CD4-positive, alpha-beta T cell treated with Interleukin-2 at 100 ng/mL for 4 hours (primary cell): ENCODE measurements at regions not wholly inside any gene's neighbourhood (a gene's known extent, or its start where the extent isn't known, plus 50 kb on each side); places are given as distances from the start of the nearest gene placed in this dataset.
"Not testable (repeated sequence)": the region's sequence is repeated elsewhere in the genome, so short reads cannot be mapped to it uniquely, and the experiment has no call there.

ENCODE experiments used
- DNase-seq: peaks from one replicate; pipeline ENCODE4 v3.0.0-alpha.2; 2020; ENCODE audit warnings: low spot score

GRCh38 chr1:60268451-60268850, 194.9 kb upstream of the C1orf87 start:
- no peak for DNase-seq

- DNase-seq = no peak
Observed at GRCh38 chr1:60265560-60266535, 192.3 kb upstream of the C1orf87 start.

DNA sequence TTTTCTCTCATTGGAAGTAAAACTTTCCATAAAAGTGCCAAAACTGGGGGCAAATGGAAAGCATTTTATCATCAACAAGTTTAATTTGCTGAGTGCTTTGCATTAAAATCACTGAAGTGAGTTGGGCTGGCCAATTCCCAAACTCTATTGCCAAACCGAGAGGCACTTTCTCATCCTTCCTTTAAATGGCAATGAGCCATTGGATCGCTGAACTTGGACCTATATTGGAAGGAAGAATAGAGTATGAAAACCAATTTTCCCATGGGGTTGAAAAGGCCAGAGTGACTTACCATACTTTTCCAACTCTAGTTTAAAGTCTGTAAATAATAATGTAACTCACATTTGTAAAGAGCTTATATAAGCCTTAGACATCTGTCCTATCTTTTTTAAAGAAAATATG, 189.1 kb upstream of the C1orf87 start:
- DNase-seq = no peak

DNA sequence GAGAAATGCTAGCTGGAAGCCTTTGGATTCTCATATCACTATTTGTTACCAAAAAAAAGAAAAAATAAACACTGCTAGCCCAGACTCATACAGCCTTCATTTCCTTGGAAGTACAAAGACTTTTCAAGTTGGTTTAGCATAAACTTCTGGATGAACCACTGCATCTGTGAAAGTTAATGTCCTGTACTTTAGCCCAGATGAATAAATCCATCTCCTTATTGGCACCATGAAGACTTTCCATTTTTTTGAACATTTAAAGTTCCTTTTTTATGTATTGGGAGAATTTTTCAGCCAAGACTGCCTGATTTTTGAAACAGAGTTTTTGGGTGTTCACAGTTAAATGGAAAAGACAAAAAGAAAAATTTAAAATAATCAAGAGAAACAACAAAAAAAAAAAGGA, 184.0 kb upstream of the C1orf87 start:
- DNase-seq = no peak

GRCh38 chr1:60255565-60255964, 182.0 kb upstream of the C1orf87 start:
- no peak for DNase-seq

DNA sequence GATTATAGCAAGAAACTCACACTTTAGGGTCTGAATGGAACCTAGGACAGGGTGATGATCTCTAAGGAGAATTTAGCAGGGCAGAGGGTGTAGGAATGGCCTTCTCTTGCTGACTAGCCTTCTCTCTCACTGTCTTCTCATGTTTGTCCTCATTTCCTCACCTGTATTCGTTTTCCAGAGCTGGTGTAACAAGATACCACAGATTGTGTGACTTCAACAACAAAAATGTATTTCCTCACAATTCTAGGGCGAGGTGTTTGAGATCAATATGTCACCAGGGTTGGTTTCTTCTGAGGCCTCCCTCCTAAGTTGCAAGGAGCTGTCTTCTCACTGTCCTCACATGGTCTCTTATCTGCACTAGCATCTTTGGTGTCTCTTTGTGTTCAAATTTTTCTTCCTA, 177.9 kb upstream of the C1orf87 start:
- no peak for DNase-seq

DNA sequence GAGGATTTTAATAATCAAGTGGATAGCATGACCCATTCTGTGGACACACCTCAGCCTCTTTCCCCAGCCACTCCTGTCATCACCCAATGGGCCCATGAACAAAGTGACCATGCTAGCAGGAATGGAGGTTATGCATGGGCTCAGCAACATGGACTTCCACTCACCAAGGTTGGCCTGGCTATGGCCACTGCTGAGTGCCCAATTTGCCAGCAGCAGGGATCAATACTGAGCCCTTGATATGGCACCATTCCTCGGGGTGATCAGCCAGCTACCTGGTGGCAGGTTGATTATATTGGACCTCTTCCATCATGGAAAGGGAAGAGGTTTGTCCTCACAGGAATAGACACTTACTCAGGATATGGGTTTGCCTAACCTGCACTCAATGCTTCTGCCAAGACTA, 173.9 kb upstream of the C1orf87 start:
- not testable (repeated sequence) for DNase-seq

DNA sequence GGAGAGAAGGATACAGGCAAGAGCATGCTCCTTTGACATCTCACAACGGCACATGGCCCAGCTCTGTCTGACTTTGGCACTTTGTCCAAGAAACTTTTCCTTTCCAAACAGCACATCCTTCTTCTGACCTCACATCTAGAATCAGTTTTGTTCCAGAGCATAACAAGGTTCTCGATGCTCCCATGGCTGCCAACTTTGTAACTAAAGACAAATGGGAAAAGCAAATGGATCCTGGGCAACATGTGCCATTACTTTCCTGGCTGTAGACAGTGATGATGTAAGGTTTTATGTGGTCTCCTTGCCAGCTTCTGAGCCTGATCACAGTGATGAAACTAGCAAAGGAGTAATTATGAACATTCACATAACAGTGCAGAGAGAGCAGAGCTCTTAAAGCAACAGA, 171.8 kb upstream of the C1orf87 start:
- no peak for DNase-seq

DNA sequence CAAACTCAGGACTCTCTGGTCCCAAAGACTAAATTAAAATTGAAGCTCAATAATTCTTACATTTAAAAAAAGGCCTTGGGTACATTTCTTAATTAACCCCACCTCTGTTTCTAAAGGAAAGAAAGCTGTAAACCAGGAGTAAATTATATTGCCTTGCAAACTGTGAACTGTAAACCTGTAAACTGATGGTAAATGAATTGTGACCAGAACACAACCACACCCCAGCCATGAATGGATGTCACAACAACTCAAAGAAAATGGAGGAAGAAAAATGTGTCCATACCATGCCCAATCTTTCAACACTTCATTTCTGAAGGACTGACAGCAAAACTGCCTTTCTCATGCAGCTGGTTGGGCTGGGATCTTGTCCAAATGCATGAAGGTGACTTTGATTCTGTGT, 171.3 kb upstream of the C1orf87 start:
- DNase-seq = no peak

- no peak for DNase-seq
Observed at GRCh38 chr1:60235275-60235674, 161.7 kb upstream of the C1orf87 start.

GRCh38 chr1:60234776-60235175, 161.2 kb upstream of the C1orf87 start:
- no peak for DNase-seq

GRCh38 chr1:60229821-60230220, 156.3 kb upstream of the C1orf87 start:
- no peak for DNase-seq

- DNase-seq = no peak
Observed at GRCh38 chr1:60228041-60228491, 154.5 kb upstream of the C1orf87 start.

- DNase-seq = no peak
Observed at GRCh38 chr1:60227601-60228000, 154.0 kb upstream of the C1orf87 start.

DNA sequence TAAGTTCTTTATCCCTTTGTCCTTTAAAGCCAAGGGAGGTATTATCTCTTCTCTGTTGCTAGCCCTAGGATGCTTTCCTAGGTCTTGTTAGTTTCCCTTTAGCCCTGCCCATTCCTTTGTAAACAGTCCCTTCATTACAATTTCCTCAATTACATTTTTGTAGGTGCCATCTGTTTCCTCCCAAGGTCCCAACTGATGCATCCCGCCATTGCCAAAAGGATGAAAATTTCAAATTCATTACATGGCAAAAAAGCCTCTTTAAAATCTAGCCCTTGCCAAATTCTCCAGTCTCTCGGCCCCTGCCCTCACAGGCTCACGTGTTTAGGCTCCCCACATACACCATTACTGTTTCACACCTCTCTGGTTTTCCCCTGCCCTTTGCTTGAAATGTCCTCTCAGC, 151.9 kb upstream of the C1orf87 start:
- no peak for DNase-seq

GRCh38 chr1:60224523-60224922, 151.0 kb upstream of the C1orf87 start:
- DNase-seq = no peak

DNA sequence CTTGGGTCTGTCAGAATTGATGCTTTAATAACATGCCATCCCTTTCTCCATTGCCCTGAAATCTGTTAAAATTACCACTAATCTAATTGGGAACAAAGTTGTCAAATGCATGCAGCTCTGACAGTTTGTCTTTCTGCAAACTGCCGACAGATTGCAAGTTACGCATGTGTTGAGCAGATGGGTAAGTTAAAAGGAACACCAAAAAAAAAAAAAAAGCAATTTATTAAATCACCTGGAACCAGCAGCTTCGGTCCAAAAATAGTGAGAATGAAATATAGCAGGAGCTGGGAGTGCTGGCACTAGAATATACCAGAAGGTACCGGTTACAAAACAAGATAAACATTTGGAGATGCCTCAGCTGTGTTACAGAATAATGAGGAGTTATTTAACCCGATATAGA, 149.6 kb upstream of the C1orf87 start:
- DNase-seq = no peak

GRCh38 chr1:60222360-60223115, 149.0 kb upstream of the C1orf87 start:
- no peak for DNase-seq

DNA sequence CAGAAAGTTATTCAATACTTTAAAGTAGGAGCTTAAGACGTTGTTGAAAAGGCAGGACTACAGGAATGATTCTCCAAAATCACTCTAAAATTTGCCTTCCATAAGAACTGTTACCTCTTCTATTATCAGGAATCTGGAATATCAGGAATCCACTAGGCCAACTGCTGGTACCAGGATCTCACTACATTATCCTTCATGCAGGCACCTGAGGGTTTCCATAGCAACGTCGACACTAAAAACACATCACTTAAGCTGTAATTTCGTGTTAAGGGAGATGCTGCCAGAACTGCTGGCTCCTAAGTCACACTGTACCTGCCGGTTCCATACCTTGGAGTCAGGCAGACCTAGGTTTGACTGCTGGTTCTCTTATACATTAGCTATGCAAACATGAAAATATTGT, 139.7 kb upstream of the C1orf87 start:
- no peak for DNase-seq

- DNase-seq = no peak
Observed at GRCh38 chr1:60196026-60196425, 122.5 kb upstream of the C1orf87 start.

- DNase-seq = no peak
Observed at GRCh38 chr1:60185684-60186083, 112.1 kb upstream of the C1orf87 start.

DNA sequence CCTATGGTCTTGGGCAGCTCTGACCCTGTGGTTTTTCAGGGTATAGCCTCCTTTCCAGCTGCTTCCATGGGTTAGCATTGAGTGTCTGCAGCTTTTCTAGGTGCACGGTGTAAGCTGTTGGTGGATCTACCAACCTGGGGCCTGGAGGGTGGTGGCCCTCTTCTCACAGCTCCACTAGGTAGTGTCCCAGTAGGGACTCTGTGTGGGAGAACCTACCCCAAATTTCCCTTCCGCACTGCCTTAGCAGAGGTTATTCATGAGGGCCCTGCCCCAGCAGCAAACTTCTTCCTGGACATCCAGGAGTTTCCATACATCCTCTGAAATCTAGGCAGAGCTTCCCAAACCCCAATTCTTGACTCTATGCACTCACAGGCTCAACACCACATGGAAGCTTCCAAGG, 111.0 kb upstream of the C1orf87 start:
- no peak for DNase-seq
